ENCODE measurements at regions not wholly inside any gene's neighbourhood (a gene's known extent, or its start where the extent isn't known, plus 50 kb on each side); places are given as distances from the start of the nearest gene placed in this dataset.

DNA sequence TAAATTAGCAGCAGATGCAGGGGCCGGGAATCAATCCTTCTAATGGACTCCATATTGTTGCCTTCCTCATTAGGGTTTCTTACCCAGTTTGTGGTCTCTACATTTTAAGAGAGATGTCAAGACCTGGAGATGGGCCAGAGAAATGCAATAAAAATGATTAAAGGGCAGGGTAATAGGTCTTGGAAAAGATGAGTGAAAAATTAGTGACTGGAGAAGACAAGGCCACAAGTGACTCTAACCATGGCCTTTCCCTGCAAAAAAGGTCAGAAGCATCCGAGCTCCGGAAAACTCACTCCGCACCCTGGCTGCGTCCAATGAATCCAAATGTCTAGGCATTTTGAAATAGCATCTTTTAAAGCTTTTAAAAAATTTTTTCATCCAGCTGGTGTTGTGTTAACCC, 152.8 kb downstream of the ARRDC4 start:
- Histone ChIP-seq H3K4me1 (ENCODE audit: control insufficient read depth in 5 of 5, insufficient read depth in 5 of 5, low read length in 5 of 5) (no peaks in the 10 kb centered on the region), H3K27ac (ENCODE audit: low read depth, low read length) (no peak overlapping the region), H3K36me3 (ENCODE audit: control insufficient read depth in 5 of 5, insufficient read depth in 5 of 5, low read length in 5 of 5) (no peaks in the 10 kb centered on the region), H3K4me3 (ENCODE audit: low read depth in 1 of 5, low read length in 5 of 5) (no peak overlapping the region), H3K9me3 (ENCODE audit: control insufficient read depth in 5 of 5, low read length in 5 of 5) (no peaks in the 10 kb centered on the region), H3K27me3 (ENCODE audit: control insufficient read depth in 5 of 5, insufficient read depth in 4 of 5, low read length in 5 of 5) (peaks cover 0 to 4% (median 0%) of the 10 kb centered on the region in 5 donors), H3K9ac (ENCODE audit: low read length in 5 of 5) (no peak overlapping the region)

DNA sequence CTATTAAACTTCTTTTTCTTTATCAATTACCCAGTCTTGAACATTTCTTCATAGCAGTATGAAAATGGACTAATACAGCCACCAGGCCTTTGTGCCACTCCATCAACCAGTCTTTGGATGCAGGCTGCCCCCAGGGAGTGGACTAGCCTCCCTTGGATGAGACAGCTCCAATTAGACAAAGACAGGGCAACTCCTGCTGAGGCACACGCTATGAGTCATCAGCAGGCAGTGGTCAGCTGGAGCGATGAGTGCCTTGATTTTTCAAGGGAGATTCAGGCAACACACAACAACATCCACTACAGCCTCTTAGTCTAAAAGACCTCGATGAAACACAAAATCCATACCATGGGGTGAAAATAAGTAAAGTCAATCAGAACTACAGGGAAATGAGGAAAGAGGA, 160.1 kb downstream of the ARRDC4 start:
- peaks cover 0 to 8% (median 3%) of the 10 kb centered on the region in 5 donors for H3K27me3 ChIP-seq (ENCODE audit: control insufficient read depth in 5 of 5, insufficient read depth in 4 of 5, low read length in 5 of 5)
- no peaks in the 10 kb centered on the region for H3K9me3 ChIP-seq (ENCODE audit: control insufficient read depth in 5 of 5, low read length in 5 of 5)
- H3K36me3 ChIP-seq (ENCODE audit: control insufficient read depth in 5 of 5, insufficient read depth in 5 of 5, low read length in 5 of 5) = no peaks in the 10 kb centered on the region
- no peak overlapping the region for H3K27ac ChIP-seq (ENCODE audit: low read depth, low read length)
- no peak overlapping the region for H3K9ac ChIP-seq (ENCODE audit: low read length in 5 of 5)
- no peak overlapping the region for H3K4me3 ChIP-seq (ENCODE audit: low read depth in 1 of 5, low read length in 5 of 5)
- H3K4me1 ChIP-seq (ENCODE audit: control insufficient read depth in 5 of 5, insufficient read depth in 5 of 5, low read length in 5 of 5) = peaks cover 0 to 6% (median 0%) of the 10 kb centered on the region in 5 donors

DNA sequence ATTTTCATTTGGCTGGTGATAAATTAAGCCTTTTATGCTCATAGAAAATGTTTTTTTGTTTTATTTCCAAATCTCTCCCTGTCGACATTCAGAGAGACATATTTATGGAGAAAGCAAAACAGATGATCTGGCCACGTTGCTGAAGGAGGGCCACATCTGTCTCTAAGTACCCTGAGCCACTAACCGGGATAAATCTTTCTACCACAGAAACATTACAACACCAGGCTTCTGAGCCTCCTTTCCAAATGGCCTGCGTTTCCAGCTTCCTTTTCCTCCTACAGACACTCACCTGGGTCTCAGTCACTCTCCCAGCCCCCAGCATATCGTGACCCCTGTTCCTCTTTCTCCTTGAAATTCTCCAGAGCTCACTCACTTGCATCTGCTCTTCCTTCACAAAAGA, 161.0 kb downstream of the ARRDC4 start:
- Histone ChIP-seq H3K9ac (ENCODE audit: low read length in 5 of 5) (no peak overlapping the region), H3K27ac (ENCODE audit: low read depth, low read length) (no peak overlapping the region), H3K27me3 (ENCODE audit: control insufficient read depth in 5 of 5, insufficient read depth in 4 of 5, low read length in 5 of 5) (peaks cover 0 to 8% (median 3%) of the 10 kb centered on the region in 5 donors), H3K9me3 (ENCODE audit: control insufficient read depth in 5 of 5, low read length in 5 of 5) (no peaks in the 10 kb centered on the region), H3K4me3 (ENCODE audit: low read depth in 1 of 5, low read length in 5 of 5) (no peak overlapping the region), H3K36me3 (ENCODE audit: control insufficient read depth in 5 of 5, insufficient read depth in 5 of 5, low read length in 5 of 5) (no peaks in the 10 kb centered on the region), H3K4me1 (ENCODE audit: control insufficient read depth in 5 of 5, insufficient read depth in 5 of 5, low read length in 5 of 5) (peaks cover 0 to 6% (median 0%) of the 10 kb centered on the region in 5 donors)

GRCh38 chr15:98121957-98122356, 161.5 kb downstream of the ARRDC4 start:
- Histone ChIP-seq H3K27ac (ENCODE audit: low read depth, low read length) (no peak overlapping the region), H3K4me1 (ENCODE audit: control insufficient read depth in 5 of 5, insufficient read depth in 5 of 5, low read length in 5 of 5) (peaks cover 0 to 6% (median 0%) of the 10 kb centered on the region in 5 donors)

DNA sequence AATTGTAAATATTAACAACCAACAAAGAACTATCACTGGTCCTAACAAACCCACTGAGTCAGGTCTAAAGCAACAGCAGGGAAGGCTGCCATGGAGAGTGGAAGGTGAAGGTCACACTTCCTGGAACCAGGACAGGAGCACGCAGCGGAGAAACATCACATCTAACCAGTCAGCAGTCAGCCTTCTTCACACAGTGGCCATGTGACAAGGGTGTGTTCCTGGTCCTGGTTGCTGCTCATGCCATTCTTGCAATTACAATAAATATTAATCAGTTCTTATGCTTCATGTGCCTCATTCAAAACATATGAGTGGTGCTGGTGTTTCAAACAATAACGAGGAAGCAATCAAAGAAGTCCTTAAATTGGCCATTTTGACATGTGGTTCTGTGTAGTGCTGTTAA, 162.8 kb downstream of the ARRDC4 start:
- Histone ChIP-seq H3K27ac (ENCODE audit: low read depth, low read length) (no peak overlapping the region), H3K4me3 (ENCODE audit: low read depth in 1 of 5, low read length in 5 of 5) (no peak overlapping the region), H3K9ac (ENCODE audit: low read length in 5 of 5) (no peak overlapping the region), H3K9me3 (ENCODE audit: control insufficient read depth in 5 of 5, low read length in 5 of 5) (no peaks in the 10 kb centered on the region), H3K27me3 (ENCODE audit: control insufficient read depth in 5 of 5, insufficient read depth in 4 of 5, low read length in 5 of 5) (peaks cover 0 to 8% (median 3%) of the 10 kb centered on the region in 5 donors), H3K36me3 (ENCODE audit: control insufficient read depth in 5 of 5, insufficient read depth in 5 of 5, low read length in 5 of 5) (no peaks in the 10 kb centered on the region), H3K4me1 (ENCODE audit: control insufficient read depth in 5 of 5, insufficient read depth in 5 of 5, low read length in 5 of 5) (peaks cover 0 to 6% (median 0%) of the 10 kb centered on the region in 5 donors)

More at GRCh38 chr15:98121957-98122356, 161.5 kb downstream of the ARRDC4 start:
- Histone ChIP-seq H3K4me3 (ENCODE audit: low read depth in 1 of 5, low read length in 5 of 5) (no peak overlapping the region), H3K36me3 (ENCODE audit: control insufficient read depth in 5 of 5, insufficient read depth in 5 of 5, low read length in 5 of 5) (no peaks in the 10 kb centered on the region), H3K9me3 (ENCODE audit: control insufficient read depth in 5 of 5, low read length in 5 of 5) (no peaks in the 10 kb centered on the region), H3K27me3 (ENCODE audit: control insufficient read depth in 5 of 5, insufficient read depth in 4 of 5, low read length in 5 of 5) (peaks cover 0 to 8% (median 3%) of the 10 kb centered on the region in 5 donors), H3K9ac (ENCODE audit: low read length in 5 of 5) (no peak overlapping the region)

- H3K4me1 ChIP-seq (ENCODE audit: control insufficient read depth in 5 of 5, insufficient read depth in 5 of 5, low read length in 5 of 5) = peaks cover 0 to 6% (median 0%) of the 10 kb centered on the region in 5 donors
- H3K36me3 ChIP-seq (ENCODE audit: control insufficient read depth in 5 of 5, insufficient read depth in 5 of 5, low read length in 5 of 5) = no peaks in the 10 kb centered on the region
- H3K9me3 ChIP-seq (ENCODE audit: control insufficient read depth in 5 of 5, low read length in 5 of 5) = no peaks in the 10 kb centered on the region
- no peak overlapping the region for H3K4me3 ChIP-seq (ENCODE audit: low read depth in 1 of 5, low read length in 5 of 5)
- no peak overlapping the region for H3K9ac ChIP-seq (ENCODE audit: low read length in 5 of 5)
- H3K27me3 ChIP-seq (ENCODE audit: control insufficient read depth in 5 of 5, insufficient read depth in 4 of 5, low read length in 5 of 5) = peaks cover 0 to 8% (median 3%) of the 10 kb centered on the region in 5 donors
- H3K27ac ChIP-seq (ENCODE audit: low read depth, low read length) = no peak overlapping the region
These were observed 163.3 kb downstream of the ARRDC4 start for GRCh38 chr15:98123834-98124233.

- H3K36me3 ChIP-seq (ENCODE audit: control insufficient read depth in 5 of 5, insufficient read depth in 5 of 5, low read length in 5 of 5) = no peaks in the 10 kb centered on the region
- peaks cover 0 to 8% (median 2%) of the 10 kb centered on the region in 5 donors for H3K27me3 ChIP-seq (ENCODE audit: control insufficient read depth in 5 of 5, insufficient read depth in 4 of 5, low read length in 5 of 5)
- H3K27ac ChIP-seq (ENCODE audit: low read depth, low read length) = no peak overlapping the region
- H3K9ac ChIP-seq (ENCODE audit: low read length in 5 of 5) = no peak overlapping the region
- no peaks in the 10 kb centered on the region for H3K9me3 ChIP-seq (ENCODE audit: control insufficient read depth in 5 of 5, low read length in 5 of 5)
- no peak overlapping the region for H3K4me3 ChIP-seq (ENCODE audit: low read depth in 1 of 5, low read length in 5 of 5)
- peaks cover 0 to 6% (median 0%) of the 10 kb centered on the region in 5 donors for H3K4me1 ChIP-seq (ENCODE audit: control insufficient read depth in 5 of 5, insufficient read depth in 5 of 5, low read length in 5 of 5)
These were observed 164.1 kb downstream of the ARRDC4 start for GRCh38 chr15:98124581-98124980.

GRCh38 chr15:98126326-98127085, 166.0 kb downstream of the ARRDC4 start:
- Histone ChIP-seq H3K36me3 (ENCODE audit: control insufficient read depth in 5 of 5, insufficient read depth in 5 of 5, low read length in 5 of 5) (no peaks in the 10 kb centered on the region), H3K9me3 (ENCODE audit: control insufficient read depth in 5 of 5, low read length in 5 of 5) (no peaks in the 10 kb centered on the region), H3K9ac (ENCODE audit: low read length in 5 of 5) (no peak overlapping the region), H3K27me3 (ENCODE audit: control insufficient read depth in 5 of 5, insufficient read depth in 4 of 5, low read length in 5 of 5) (peaks cover 0 to 6% (median 2%) of the 10 kb centered on the region in 5 donors), H3K27ac (ENCODE audit: low read depth, low read length) (no peak overlapping the region), H3K4me1 (ENCODE audit: control insufficient read depth in 5 of 5, insufficient read depth in 5 of 5, low read length in 5 of 5) (peaks cover 0 to 23% (median 11%) of the 10 kb centered on the region in 5 donors), H3K4me3 (ENCODE audit: low read depth in 1 of 5, low read length in 5 of 5) (no peak overlapping the region)

- no peak overlapping the region for H3K9ac ChIP-seq (ENCODE audit: low read length in 5 of 5)
- H3K27ac ChIP-seq (ENCODE audit: low read depth, low read length) = no peak overlapping the region
- H3K27me3 ChIP-seq (ENCODE audit: control insufficient read depth in 5 of 5, insufficient read depth in 4 of 5, low read length in 5 of 5) = peaks cover 0 to 6% (median 2%) of the 10 kb centered on the region in 5 donors
- no peaks in the 10 kb centered on the region for H3K36me3 ChIP-seq (ENCODE audit: control insufficient read depth in 5 of 5, insufficient read depth in 5 of 5, low read length in 5 of 5)
- no peaks in the 10 kb centered on the region for H3K9me3 ChIP-seq (ENCODE audit: control insufficient read depth in 5 of 5, low read length in 5 of 5)
- H3K4me3 ChIP-seq (ENCODE audit: low read depth in 1 of 5, low read length in 5 of 5) = no peak overlapping the region
- peaks cover 0 to 33% (median 18%) of the 10 kb centered on the region in 5 donors for H3K4me1 ChIP-seq (ENCODE audit: control insufficient read depth in 5 of 5, insufficient read depth in 5 of 5, low read length in 5 of 5)
These were observed 167.1 kb downstream of the ARRDC4 start for GRCh38 chr15:98127586-98127985.

DNA sequence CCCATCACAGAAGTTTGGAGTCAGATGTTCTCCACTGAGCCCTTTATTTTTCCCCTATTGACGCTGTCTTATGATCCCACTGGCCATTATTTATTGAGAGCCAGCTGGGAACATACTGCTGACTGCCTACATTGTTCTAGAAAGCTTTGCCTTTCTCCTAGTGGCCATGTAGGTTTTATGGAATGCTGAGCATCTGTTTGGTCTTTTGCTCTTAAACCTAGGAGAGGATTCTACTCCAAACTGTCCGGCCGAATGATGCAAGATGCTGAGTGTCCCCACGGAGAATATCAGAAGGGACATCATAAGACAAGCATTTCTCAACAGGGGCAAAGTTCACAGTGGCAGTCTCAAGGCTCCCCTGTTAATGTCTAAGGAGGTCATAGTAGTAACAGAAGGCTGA, 171.4 kb downstream of the ARRDC4 start:
- H3K36me3 ChIP-seq (ENCODE audit: control insufficient read depth in 5 of 5, insufficient read depth in 5 of 5, low read length in 5 of 5) = no peaks in the 10 kb centered on the region
- H3K9ac ChIP-seq (ENCODE audit: low read length in 5 of 5) = no peak overlapping the region
- H3K27ac ChIP-seq (ENCODE audit: low read depth, low read length) = no peak overlapping the region
- no peaks in the 10 kb centered on the region for H3K27me3 ChIP-seq (ENCODE audit: control insufficient read depth in 5 of 5, insufficient read depth in 4 of 5, low read length in 5 of 5)
- no peak overlapping the region for H3K4me3 ChIP-seq (ENCODE audit: low read depth in 1 of 5, low read length in 5 of 5)
- no peaks in the 10 kb centered on the region for H3K9me3 ChIP-seq (ENCODE audit: control insufficient read depth in 5 of 5, low read length in 5 of 5)
- H3K4me1 ChIP-seq (ENCODE audit: control insufficient read depth in 5 of 5, insufficient read depth in 5 of 5, low read length in 5 of 5) = peaks cover 0 to 40% (median 28%) of the 10 kb centered on the region in 5 donors
